22Rv1 (cell line): ENCODE measurements at regions not wholly inside any gene's neighbourhood (a gene's known extent, or its start where the extent isn't known, plus 50 kb on each side); places are given as distances from the start of the nearest gene placed in this dataset.

Experiments
- ZFX ChIP-seq: fragments of 450-650 bp; IDR thresholded peaks from 2 replicates; pipeline ENCODE4 v1.6.1; 2017; ENCODE audit warnings: antibody characterized with exemption, borderline replicate concordance
- TF ChIP-seq, protein P1 (sequence below): fragments of 450-650 bp; IDR thresholded peaks from 2 replicates; pipeline ENCODE4 v1.5.1; 2017; ENCODE audit warnings: mild to moderate bottlenecking

DNA sequence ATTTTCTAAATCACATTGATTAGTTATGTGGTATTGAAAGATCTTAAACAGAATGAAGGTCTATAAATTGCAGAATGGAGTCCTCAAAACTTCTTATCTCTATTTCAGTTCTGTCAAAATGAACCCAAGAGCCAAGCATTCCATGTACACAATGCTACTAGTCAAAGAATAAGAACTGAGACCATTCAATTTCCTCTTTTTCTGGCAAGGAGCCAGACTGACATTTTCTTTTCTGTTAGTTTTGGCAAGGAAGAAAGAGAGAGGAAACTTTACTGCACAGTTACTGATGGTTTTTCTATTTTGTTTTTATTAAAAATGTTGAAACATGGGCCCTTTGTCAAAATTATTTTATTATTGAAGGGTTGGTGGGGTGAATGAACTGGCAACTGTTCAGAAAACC, 181.8 kb upstream of the FERD3L start:
- TF ChIP-seq, protein P1, sequence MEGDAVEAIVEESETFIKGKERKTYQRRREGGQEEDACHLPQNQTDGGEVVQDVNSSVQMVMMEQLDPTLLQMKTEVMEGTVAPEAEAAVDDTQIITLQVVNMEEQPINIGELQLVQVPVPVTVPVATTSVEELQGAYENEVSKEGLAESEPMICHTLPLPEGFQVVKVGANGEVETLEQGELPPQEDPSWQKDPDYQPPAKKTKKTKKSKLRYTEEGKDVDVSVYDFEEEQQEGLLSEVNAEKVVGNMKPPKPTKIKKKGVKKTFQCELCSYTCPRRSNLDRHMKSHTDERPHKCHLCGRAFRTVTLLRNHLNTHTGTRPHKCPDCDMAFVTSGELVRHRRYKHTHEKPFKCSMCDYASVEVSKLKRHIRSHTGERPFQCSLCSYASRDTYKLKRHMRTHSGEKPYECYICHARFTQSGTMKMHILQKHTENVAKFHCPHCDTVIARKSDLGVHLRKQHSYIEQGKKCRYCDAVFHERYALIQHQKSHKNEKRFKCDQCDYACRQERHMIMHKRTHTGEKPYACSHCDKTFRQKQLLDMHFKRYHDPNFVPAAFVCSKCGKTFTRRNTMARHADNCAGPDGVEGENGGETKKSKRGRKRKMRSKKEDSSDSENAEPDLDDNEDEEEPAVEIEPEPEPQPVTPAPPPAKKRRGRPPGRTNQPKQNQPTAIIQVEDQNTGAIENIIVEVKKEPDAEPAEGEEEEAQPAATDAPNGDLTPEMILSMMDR, result no peak
- TF ChIP-seq ZFX, result no peak
